HEK293 (cell line): ENCODE measurements at regions not wholly inside any gene's neighbourhood (a gene's known extent, or its start where the extent isn't known, plus 50 kb on each side); places are given as distances from the start of the nearest gene placed in this dataset.

Experiments
- CTCF ChIA-PET: fragments of 350-600 bp; formaldehyde crosslinking; extraction: SDS; loops from one replicate; lab custom pipeline; 2021; ENCODE audit warnings: antibody characterized with exemption; lab: Yijun Ruan, JAX
- POLR2A ChIA-PET: fragments of 300-600 bp; formaldehyde crosslinking; extraction: SDS; loops from one replicate; lab custom pipeline; 2020; ENCODE audit warnings: antibody characterized with exemption, inconsistent platforms; lab: Yijun Ruan, JAX
- H3K27ac ChIP-seq: fragments of 200-500 bp; sonication (Bioruptor generic); 2 replicates; pipeline ENCODE4 v1.5.1; 2014; ENCODE audit warnings: low read depth, low read length, control low read depth, inconsistent platforms; ENCODE audit errors: extremely low read depth
- H3K36me3 ChIP-seq, 2 experiments: fragments of 200-500 bp in 1 of 2; sonication (Bioruptor generic) in 1 of 2; 1 replicate in 1 of 2; 2 replicates in 1 of 2; pipeline ENCODE4 v1.5.1; 2014 to 2017; ENCODE audit warnings: inconsistent platforms in 2 of 2, low read length in 2 of 2; ENCODE audit not compliant: control insufficient read depth in 2 of 2, insufficient read depth in 1 of 2
- H3K4me1 ChIP-seq: fragments of 200-500 bp; sonication (Bioruptor generic); 2 replicates; pipeline ENCODE4 v1.5.1; 2014; ENCODE audit warnings: mild to moderate bottlenecking, low read length, inconsistent platforms; ENCODE audit not compliant: control insufficient read depth, insufficient read depth
- H3K4me3 ChIP-seq: 2 replicates; pipeline ENCODE4 v1.5.1; 2011; ENCODE audit warnings: low read depth, mild to moderate bottlenecking, control low read depth, low read length, moderate library complexity
- H3K9me3 ChIP-seq: fragments of 200-500 bp; sonication (Bioruptor generic); 2 replicates; pipeline ENCODE4 v1.5.1; 2014; ENCODE audit warnings: low read depth, low read length, inconsistent platforms; ENCODE audit not compliant: control insufficient read depth, insufficient read depth
- CTCF ChIP-seq: fragments of 450-650 bp; formaldehyde crosslinking; IDR thresholded peaks from 2 replicates; pipeline ENCODE4 v1.5.1; 2016; ENCODE audit warnings: missing biosample characterization, missing genetic modification characterization
- HOXA7 ChIP-seq: sonication (generic); formaldehyde crosslinking; IDR thresholded peaks from 2 replicates; pipeline ENCODE4 v1.8.1; 2022; ENCODE audit warnings: missing genetic modification reagents, borderline replicate concordance
- OSR2 ChIP-seq: fragments of 450-650 bp; formaldehyde crosslinking; IDR thresholded peaks from 2 replicates; pipeline ENCODE4 v1.5.1; 2016; ENCODE audit warnings: missing biosample characterization, missing genetic modification characterization
- PRDM1 ChIP-seq: fragments of 450-650 bp; formaldehyde crosslinking; IDR thresholded peaks from 2 replicates; pipeline ENCODE4; 2016; ENCODE audit warnings: missing biosample characterization, missing genetic modification characterization
- PRDM6 ChIP-seq: fragments of 450-650 bp; formaldehyde crosslinking; IDR thresholded peaks from 2 replicates; pipeline ENCODE4 v1.5.1; 2017; ENCODE audit warnings: missing biosample characterization, missing genetic modification characterization
- ZBTB21 ChIP-seq: fragments of 450-650 bp; formaldehyde crosslinking; IDR thresholded peaks from 2 replicates; pipeline ENCODE4 v1.5.1; 2017; ENCODE audit warnings: missing biosample characterization, missing genetic modification characterization
- ZNF248 ChIP-seq: fragments of 450-650 bp; formaldehyde crosslinking; IDR thresholded peaks from 2 replicates; pipeline ENCODE4 v1.5.1; 2017; ENCODE audit warnings: missing biosample characterization, missing genetic modification characterization
- ZNF37A ChIP-seq: fragments of 450-650 bp; IDR thresholded peaks from 2 replicates; pipeline ENCODE4 v1.5.1; 2018; ENCODE audit warnings: missing biosample characterization, missing genetic modification characterization
- ZNF404 ChIP-seq: fragments of 450-650 bp; formaldehyde crosslinking; IDR thresholded peaks from 2 replicates; pipeline ENCODE4 v1.5.1; 2017; ENCODE audit warnings: missing biosample characterization, missing genetic modification characterization
- ZNF513 ChIP-seq: fragments of 450-650 bp; IDR thresholded peaks from 2 replicates; pipeline ENCODE4 v1.5.1; 2018; ENCODE audit warnings: missing biosample characterization, missing genetic modification characterization
- ZNF518A ChIP-seq: fragments of 450-650 bp; formaldehyde crosslinking; conservative IDR thresholded peaks from 2 replicates; pipeline ENCODE4 v1.5.1; 2016; ENCODE audit warnings: low read depth, missing biosample characterization, missing genetic modification characterization
- ZNF660 ChIP-seq: fragments of 450-650 bp; IDR thresholded peaks from 2 replicates; pipeline ENCODE4 v1.5.1; 2018; ENCODE audit warnings: missing biosample characterization, mild to moderate bottlenecking, missing genetic modification characterization
- ZNF664 ChIP-seq: fragments of 450-650 bp; formaldehyde crosslinking; IDR thresholded peaks from 2 replicates; pipeline ENCODE4 v1.5.1; 2016; ENCODE audit warnings: missing biosample characterization, missing genetic modification characterization
- ZNF701 ChIP-seq: fragments of 450-650 bp; formaldehyde crosslinking; IDR thresholded peaks from 2 replicates; pipeline ENCODE4 v1.5.1; 2016; ENCODE audit warnings: missing biosample characterization, missing genetic modification characterization
- ZSCAN4 ChIP-seq: fragments of 450-650 bp; formaldehyde crosslinking; IDR thresholded peaks from 2 replicates; pipeline ENCODE4 v1.5.1; 2017; ENCODE audit warnings: missing biosample characterization, missing genetic modification characterization
- TF ChIP-seq, protein P1 (sequence below): fragments of 450-650 bp; formaldehyde crosslinking; IDR thresholded peaks from 2 replicates; pipeline ENCODE4 v1.5.1; 2016; ENCODE audit warnings: missing biosample characterization, missing genetic modification characterization
- TF ChIP-seq, protein P2 (sequence below): fragments of 450-650 bp; formaldehyde crosslinking; IDR thresholded peaks from 2 replicates; pipeline ENCODE4 v1.5.1; 2017; ENCODE audit warnings: missing biosample characterization, missing genetic modification characterization

- TF ChIP-seq, protein P1, sequence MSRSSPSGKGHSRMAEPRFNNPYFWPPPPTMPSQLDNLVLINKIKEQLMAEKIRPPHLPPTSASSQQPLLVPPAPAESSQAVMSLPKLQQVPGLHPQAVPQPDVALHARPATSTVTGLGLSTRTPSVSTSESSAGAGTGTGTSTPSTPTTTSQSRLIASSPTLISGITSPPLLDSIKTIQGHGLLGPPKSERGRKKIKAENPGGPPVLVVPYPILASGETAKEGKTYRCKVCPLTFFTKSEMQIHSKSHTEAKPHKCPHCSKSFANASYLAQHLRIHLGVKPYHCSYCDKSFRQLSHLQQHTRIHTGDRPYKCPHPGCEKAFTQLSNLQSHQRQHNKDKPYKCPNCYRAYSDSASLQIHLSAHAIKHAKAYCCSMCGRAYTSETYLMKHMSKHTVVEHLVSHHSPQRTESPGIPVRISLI (tag by site-specific recombination) = no peak
- TF ChIP-seq ZNF660 = no peak
Observed at GRCh38 chr17:70308618-70309017, 139.3 kb downstream of the KCNJ2 start (continued).

DNA sequence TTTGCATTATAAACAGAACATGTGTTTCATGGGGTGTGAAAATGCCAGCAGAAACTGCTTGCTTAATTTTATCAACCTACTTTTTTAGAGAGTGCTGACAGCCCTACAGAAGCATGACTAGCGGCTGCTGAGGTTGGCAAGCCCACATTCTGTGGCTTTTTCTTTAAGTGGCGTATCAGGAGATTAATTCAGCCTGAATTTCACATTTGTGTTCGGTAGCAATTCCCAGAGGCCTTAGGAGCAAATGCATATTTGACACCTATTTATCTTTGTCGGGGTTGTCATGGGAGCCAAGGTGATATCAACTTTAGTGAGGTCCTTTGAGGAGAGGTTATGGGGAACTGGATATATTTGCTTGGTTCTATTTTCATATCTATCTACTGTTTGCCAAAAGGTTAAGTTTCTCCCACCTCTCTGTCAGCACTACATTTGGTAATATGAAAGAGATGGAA lies 140.9 kb downstream of the KCNJ2 start:
- TF ChIP-seq PRDM6 = peak; percentile 62
- no peak for TF ChIP-seq ZNF248
- peak; percentile 59; the same call in 1 of the 2 replicates for TF ChIP-seq OSR2
- ChIA-PET POLR2A (no interaction called here), CTCF (no interaction called here)
- Histone ChIP-seq H3K36me3 (no peaks in the 10 kb centered on the region), H3K9me3 (no peaks in the 10 kb centered on the region), H3K27ac (no peak overlapping the region), H3K4me1 (peaks cover 6% of the 10 kb centered on the region; the same call in 1 of the 2 replicates), H3K4me3 (no peak overlapping the region)

DNA sequence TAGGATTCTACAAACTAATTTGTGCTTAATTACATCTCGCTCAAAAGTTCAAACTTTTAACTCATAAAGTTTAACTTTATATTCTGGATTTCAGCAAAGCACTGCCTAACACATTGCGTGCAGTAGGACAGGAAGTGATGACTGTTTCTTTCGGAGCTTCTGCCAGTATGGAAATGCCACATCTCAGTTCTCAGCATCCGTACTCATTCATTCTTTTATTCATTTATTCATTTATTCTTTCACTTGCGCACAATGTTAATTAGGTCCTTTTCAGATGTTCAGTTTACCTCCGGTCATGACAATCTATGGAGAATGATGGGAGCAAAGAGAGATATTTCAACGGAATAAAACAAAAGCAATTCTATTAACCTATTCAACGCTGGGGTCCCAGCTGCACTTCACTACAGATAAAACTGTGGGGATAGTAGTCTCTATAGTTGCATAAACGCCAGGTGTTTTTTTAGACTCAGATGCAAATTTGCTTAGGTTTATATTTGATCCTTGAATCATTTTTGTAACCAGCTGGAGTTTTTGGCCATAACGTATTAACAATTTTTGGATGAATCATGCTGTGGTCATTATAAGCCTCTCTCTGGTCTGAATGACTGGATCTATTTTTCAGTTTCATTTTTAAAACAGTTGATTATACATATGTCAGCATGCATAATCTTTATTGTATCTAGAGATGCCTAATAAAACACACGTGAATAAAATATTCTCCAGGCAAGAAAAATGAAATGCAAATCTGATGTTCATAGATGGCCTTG lies 143.9 kb downstream of the KCNJ2 start:
- no peak overlapping the region for H3K4me3 ChIP-seq
- no peak overlapping the region for H3K27ac ChIP-seq
- 0 out of 2 replicates have a peak, but pooled peaks cover 4% of the 10 kb centered on the region for H3K4me1 ChIP-seq
- ChIA-PET CTCF (no interaction called here), POLR2A (no interaction called here)
- H3K36me3 ChIP-seq = no peaks in the 10 kb centered on the region
- no peaks in the 10 kb centered on the region for H3K9me3 ChIP-seq
- TF ChIP-seq ZNF518A (no peak), ZBTB21 (tag by site-specific recombination) (no peak), HOXA7 (no peak), ZNF513 (tag by site-specific recombination) (no peak), ZSCAN4 (tag by site-specific recombination) (no peak), ZNF37A (no peak), ZNF664 (no peak), ZNF248 (no peak), ZNF701 (tag by site-specific recombination) (no peak), ZNF404 (no peak), CTCF (tag by site-specific recombination) (no peak), PRDM1 (tag by site-specific recombination) (no peak)
- TF ChIP-seq, protein P2, sequence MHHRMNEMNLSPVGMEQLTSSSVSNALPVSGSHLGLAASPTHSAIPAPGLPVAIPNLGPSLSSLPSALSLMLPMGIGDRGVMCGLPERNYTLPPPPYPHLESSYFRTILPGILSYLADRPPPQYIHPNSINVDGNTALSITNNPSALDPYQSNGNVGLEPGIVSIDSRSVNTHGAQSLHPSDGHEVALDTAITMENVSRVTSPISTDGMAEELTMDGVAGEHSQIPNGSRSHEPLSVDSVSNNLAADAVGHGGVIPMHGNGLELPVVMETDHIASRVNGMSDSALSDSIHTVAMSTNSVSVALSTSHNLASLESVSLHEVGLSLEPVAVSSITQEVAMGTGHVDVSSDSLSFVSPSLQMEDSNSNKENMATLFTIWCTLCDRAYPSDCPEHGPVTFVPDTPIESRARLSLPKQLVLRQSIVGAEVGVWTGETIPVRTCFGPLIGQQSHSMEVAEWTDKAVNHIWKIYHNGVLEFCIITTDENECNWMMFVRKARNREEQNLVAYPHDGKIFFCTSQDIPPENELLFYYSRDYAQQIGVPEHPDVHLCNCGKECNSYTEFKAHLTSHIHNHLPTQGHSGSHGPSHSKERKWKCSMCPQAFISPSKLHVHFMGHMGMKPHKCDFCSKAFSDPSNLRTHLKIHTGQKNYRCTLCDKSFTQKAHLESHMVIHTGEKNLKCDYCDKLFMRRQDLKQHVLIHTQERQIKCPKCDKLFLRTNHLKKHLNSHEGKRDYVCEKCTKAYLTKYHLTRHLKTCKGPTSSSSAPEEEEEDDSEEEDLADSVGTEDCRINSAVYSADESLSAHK (tag by site-specific recombination) = no peak
